HepG2 (cell line): ENCODE measurements at regions not wholly inside any gene's neighbourhood (a gene's known extent, or its start where the extent isn't known, plus 50 kb on each side); places are given as distances from the start of the nearest gene placed in this dataset.

ENCODE experiments used
- ATAC-seq: fragments of 200-7000 bp; cut with Tn5 transposase; 3 replicates; pipeline ENCODE4 v1.9.1; 2020; ENCODE audit warnings: mild to moderate bottlenecking, moderate library complexity
- BruUV-seq: library from RNA; stranded (reverse); fragments of 400-500 nt; replicated peaks from 2 replicates; lab custom pipeline; 2021; lab: Mats Ljungman, UMichigan
- CTCF ChIA-PET: fragments of 300-600 bp; formaldehyde crosslinking; extraction: SDS; loops from one replicate; lab custom pipeline; 2021; ENCODE audit warnings: low total read pairs, inconsistent platforms, low intra/inter-chr PET ratio; lab: Yijun Ruan, JAX
- POLR2A ChIA-PET: fragments of 350-600 bp; sonication (Branson Sonifier 250); formaldehyde crosslinking; loops from one replicate; lab custom pipeline; 2020; ENCODE audit warnings: antibody characterized with exemption, inconsistent platforms; lab: Yijun Ruan, JAX
- DNase-seq: peaks from one replicate; pipeline ENCODE4 v3.0.0-alpha.2; 2015; ENCODE audit warnings: low spot score
- FAIRE-seq: peaks from 3 replicates; lab custom pipeline; 2011; peaks lifted over from hg19 to GRCh38; lab: Jason Lieb, UNC
- H2AFZ ChIP-seq: one replicate; pipeline ENCODE4 v1.6.1; 2011; ENCODE audit warnings: low read length, inconsistent platforms
- H3K27ac ChIP-seq: fragments of 300-600 bp; 3 replicates; pipeline ENCODE4 v1.8.0; 2011; ENCODE audit warnings: mixed run types, mild to moderate bottlenecking, mixed read lengths, low read length, inconsistent platforms; ENCODE audit not compliant: insufficient read depth; ENCODE audit errors: extremely low read length
- H3K27me3 ChIP-seq, 2 experiments: fragments of 200-600 bp in 1 of 2; 2 replicates in 1 of 2; 3 replicates in 1 of 2; pipeline versions ENCODE4 v1.6.0 to v1.8.0; 2011; ENCODE audit warnings: low read length in 2 of 2, mild to moderate bottlenecking in 2 of 2, moderate library complexity in 2 of 2, inconsistent platforms in 1 of 2; ENCODE audit not compliant: insufficient read depth in 2 of 2, control insufficient read depth in 1 of 2
- H3K36me3 ChIP-seq, 2 experiments: fragments of 200-600 bp in 1 of 2; replicated peaks in 1 of 2; 2 replicates in 1 of 2; 3 replicates in 1 of 2; pipeline versions ENCODE4 v1.5.1 to v1.8.0; 2011; ENCODE audit warnings: low read length in 2 of 2, inconsistent platforms in 1 of 2; ENCODE audit not compliant: insufficient read depth in 2 of 2, control insufficient read depth in 1 of 2
- H3K4me1 ChIP-seq: 2 replicates; pipeline ENCODE4 v1.5.1; 2012; ENCODE audit warnings: low read length, inconsistent platforms; ENCODE audit not compliant: insufficient read depth
- H3K4me2 ChIP-seq: 2 replicates; pipeline ENCODE4 v1.6.0; 2011; ENCODE audit warnings: low read depth, low read length, inconsistent platforms
- H3K4me3 ChIP-seq, 3 experiments: fragments of 200-600 bp in 1 of 3; sonication (generic), shearing (Covaris generic) in 1 of 3; replicated peaks in 1 of 3; 2 replicates each; pipeline ENCODE4 v1.5.1; 2011 to 2016; ENCODE audit warnings: low read length in 3 of 3, inconsistent platforms in 2 of 3, low read depth in 2 of 3, mild to moderate bottlenecking in 2 of 3, control low read depth in 1 of 3, mixed read lengths in 1 of 3; ENCODE audit not compliant: insufficient read depth in 1 of 3
- H3K79me2 ChIP-seq: one replicate; pipeline ENCODE4 v1.6.1; 2011; ENCODE audit warnings: low read length, inconsistent platforms; ENCODE audit not compliant: insufficient read depth
- H3K9ac ChIP-seq: 2 replicates; pipeline ENCODE4 v1.6.0; 2011; ENCODE audit warnings: mild to moderate bottlenecking, low read depth, low read length, inconsistent platforms; ENCODE audit not compliant: insufficient read depth
- H3K9me3 ChIP-seq: 2 replicates; pipeline ENCODE4 v1.5.1; 2012; ENCODE audit warnings: mild to moderate bottlenecking, low read length
- H4K20me1 ChIP-seq: 2 replicates; pipeline ENCODE4 v1.6.0; 2011; ENCODE audit warnings: inconsistent platforms, mild to moderate bottlenecking, low read length, moderate library complexity; ENCODE audit not compliant: insufficient read depth
- DPF2 ChIP-seq: sonication (generic); formaldehyde crosslinking; IDR thresholded peaks from 2 replicates; pipeline ENCODE4 v1.4.0; 2020; ENCODE audit warnings: mild to moderate bottlenecking, low read depth, missing genetic modification reagents, borderline replicate concordance
- HNRNPLL ChIP-seq: fragments of 200-400 bp; formaldehyde crosslinking; IDR thresholded peaks from 2 replicates; pipeline ENCODE4 v1.6.1; 2017; ENCODE audit warnings: mild to moderate bottlenecking, low read depth, low read length; ENCODE audit not compliant: poor library complexity, severe bottlenecking
- KLF11 ChIP-seq: IDR thresholded peaks from 2 replicates; pipeline ENCODE4 v1.6.1; 2016; ENCODE audit warnings: missing compliant biosample characterization
- KLF13 ChIP-seq: sonication (generic); formaldehyde crosslinking; IDR thresholded peaks from 2 replicates; pipeline ENCODE4 v1.4.0; 2020; ENCODE audit warnings: mild to moderate bottlenecking, missing genetic modification reagents
- RCOR2 ChIP-seq: IDR thresholded peaks from 2 replicates; pipeline ENCODE4 v1.6.1; 2016; ENCODE audit warnings: missing biosample characterization, missing genetic modification reagents
- SRY ChIP-seq: sonication (generic); formaldehyde crosslinking; IDR thresholded peaks from 2 replicates; pipeline ENCODE4 v1.8.0; 2022; ENCODE audit warnings: mild to moderate bottlenecking, missing genetic modification reagents
- ZBTB2 ChIP-seq: sonication (generic); formaldehyde crosslinking; IDR thresholded peaks from 2 replicates; pipeline ENCODE4 v1.8.0; 2022; ENCODE audit warnings: low read depth, missing genetic modification reagents
- ZEB1 ChIP-seq: IDR thresholded peaks from 2 replicates; pipeline ENCODE4 v1.6.1; 2012; ENCODE audit warnings: mild to moderate bottlenecking, low read depth, inconsistent platforms; ENCODE audit not compliant: insufficient replicate concordance
- ZMYM3 ChIP-seq: sonication (generic); formaldehyde crosslinking; IDR thresholded peaks from 2 replicates; pipeline ENCODE4 v1.5.1; 2020; ENCODE audit warnings: mild to moderate bottlenecking, missing genetic modification reagents
- ZNF225 ChIP-seq: sonication (generic); formaldehyde crosslinking; IDR thresholded peaks from 2 replicates; pipeline ENCODE4 v1.4.0; 2020; ENCODE audit warnings: mild to moderate bottlenecking, missing genetic modification reagents
- ZNF260 ChIP-seq: sonication (generic); formaldehyde crosslinking; IDR thresholded peaks from 2 replicates; pipeline ENCODE4 v1.4.0; 2020; ENCODE audit warnings: missing genetic modification reagents, low read depth, mild to moderate bottlenecking, borderline replicate concordance
- ZNF468 ChIP-seq: sonication (generic); formaldehyde crosslinking; IDR thresholded peaks from 2 replicates; pipeline ENCODE4 v1.8.0; 2022; ENCODE audit warnings: mild to moderate bottlenecking, moderate library complexity, missing genetic modification reagents
- ZNF605 ChIP-seq: sonication (generic); formaldehyde crosslinking; IDR thresholded peaks from 2 replicates; pipeline ENCODE4 v1.8.0; 2022; ENCODE audit warnings: mild to moderate bottlenecking, missing genetic modification reagents
- ZNF646 ChIP-seq: sonication (generic); formaldehyde crosslinking; IDR thresholded peaks from 2 replicates; pipeline ENCODE4 v1.9.0; 2021; ENCODE audit warnings: mild to moderate bottlenecking, missing genetic modification reagents
- ZNF790 ChIP-seq: sonication (generic); formaldehyde crosslinking; IDR thresholded peaks from 2 replicates; pipeline ENCODE4 v1.8.0; 2022; ENCODE audit warnings: missing genetic modification reagents, mild to moderate bottlenecking, borderline replicate concordance
- ZNF878 ChIP-seq: sonication (generic); formaldehyde crosslinking; IDR thresholded peaks from 2 replicates; pipeline ENCODE4 v1.8.1; 2023; ENCODE audit warnings: mild to moderate bottlenecking, missing genetic modification reagents, moderate library complexity
- ZNF891 ChIP-seq: sonication (generic); formaldehyde crosslinking; IDR thresholded peaks from 2 replicates; pipeline ENCODE4 v1.5.0; 2020; ENCODE audit warnings: mild to moderate bottlenecking, missing genetic modification reagents
- WGBS: methylation state at CpG from one replicate; pipeline ENCODE4 v1.1.6; 2017; ENCODE audit warnings: low lambda C conversion rate; 5-methylcytosine and 5-hydroxymethylcytosine counted together
- in situ Hi-C: cut with HindIII; loops from 2 replicates; pipeline ENCODE4 v1.10.0; 2017; ENCODE audit warnings: low pct_unique_long_range_greater_than_20kb; ENCODE audit not compliant: extremely low pct_ligation_motif_present
- intact Hi-C: fragments of 100-400 bp; cut with micrococcal nuclease; formaldehyde crosslinking; loops from one replicate; pipeline ENCODE4 v1.10.0; 2022; ENCODE audit not compliant: unreplicated experiment

GRCh38 chr15:70266412-70267121 lies 168.8 kb upstream of the TLE3 start (continued):
- TF ChIP-seq ZNF468 (CRISPR knock-in tag) (no peak), ZMYM3 (CRISPR knock-in tag) (no peak), RCOR2 (no peak), KLF11 (no peak), ZNF605 (CRISPR knock-in tag) (no peak), HNRNPLL (no peak)

DNA sequence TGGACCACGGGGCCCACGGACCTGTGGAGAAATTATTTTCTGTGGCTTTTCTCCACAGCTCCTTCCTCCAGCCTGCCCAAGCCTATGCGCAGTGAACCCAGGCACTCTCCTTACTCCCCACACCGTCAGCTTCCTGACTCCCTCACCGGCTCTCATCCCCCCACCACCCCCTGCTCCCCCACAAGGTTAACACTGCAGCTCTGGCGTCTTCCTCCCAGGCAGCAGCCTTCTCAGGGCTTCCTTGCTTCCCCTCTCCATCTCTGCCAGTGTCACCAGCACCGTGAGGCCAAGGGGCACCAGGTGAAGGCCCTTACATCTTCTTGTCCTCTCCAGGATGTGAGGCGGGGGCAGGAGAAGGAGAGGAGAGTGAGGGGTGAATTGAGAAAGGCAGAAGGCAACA lies 168.3 kb upstream of the TLE3 start:
- no peak for DNase-seq
- H3K4me1 ChIP-seq: peaks cover 11% of the 10 kb centered on the region
- ChIA-PET POLR2A (no interaction called here), CTCF (no interaction called here)
- no peaks in the 10 kb centered on the region for H3K9me3 ChIP-seq
- BruUV-seq: no TSS peak
- H3K4me2 ChIP-seq: no peak overlapping the region
- no peak overlapping the region for H3K9ac ChIP-seq
- H3K27ac ChIP-seq: no peak overlapping the region
- H2AFZ ChIP-seq: no peak overlapping the region
- no peak for FAIRE-seq
- no peak for ATAC-seq
- in situ Hi-C loops: no loop called here
- peaks cover 3% of the 10 kb centered on the region; the same call in 1 of the 2 replicates for H4K20me1 ChIP-seq
- no peaks in the 10 kb centered on the region for H3K79me2 ChIP-seq
- 37% methylated on average over 8 of the region's 8 CpGs for WGBS
- no peak overlapping the region for H3K4me3 ChIP-seq
- H3K27me3 ChIP-seq: peaks cover 1 to 31% of the 10 kb centered on the region in 2 experiments; a peak in 3 of 5 replicates
- no peaks in the 10 kb centered on the region for H3K36me3 ChIP-seq
- intact Hi-C loops: no loop called here
- TF ChIP-seq ZNF260 (no peak), ZNF891 (CRISPR knock-in tag) (no peak), ZBTB2 (CRISPR knock-in tag) (no peak), ZNF790 (CRISPR knock-in tag) (no peak), ZNF878 (no peak), SRY (CRISPR knock-in tag) (no peak), ZEB1 (no peak), DPF2 (no peak), ZNF225 (CRISPR knock-in tag) (no peak), KLF13 (CRISPR knock-in tag) (no peak), ZNF646 (no peak)
